ENCODE measurements at regions not wholly inside any gene's neighbourhood (a gene's known extent, or its start where the extent isn't known, plus 50 kb on each side); places are given as distances from the start of the nearest gene placed in this dataset.

DNA sequence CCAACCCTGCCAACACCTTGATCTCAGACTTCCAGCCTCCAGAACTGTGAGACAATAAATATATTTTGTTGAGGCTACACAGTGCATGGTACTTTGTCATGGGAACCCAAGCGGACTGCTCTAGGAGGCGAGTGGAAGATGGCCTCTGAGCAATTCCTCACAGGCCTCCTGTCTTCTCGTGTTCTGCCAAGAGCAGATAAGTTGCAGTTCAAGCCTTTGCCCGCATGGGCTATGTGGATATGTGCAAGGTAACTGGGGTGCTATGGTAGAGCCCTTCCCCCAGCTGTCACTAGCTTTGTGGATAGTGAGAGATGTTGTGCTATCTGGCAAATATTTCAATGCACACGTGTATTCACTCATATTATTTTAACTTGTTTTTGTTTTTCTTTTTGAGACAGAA is 156.0 kb upstream of the BCOR start:
- DNase-seq (ENCODE audit: low spot score in 2 of 2) = no peak
- TF ChIP-seq CTCF (IDR thresholded peaks at IDR 0.05) (no peak), EP300 (IDR thresholded peaks at IDR 0.05) (no peak), POLR2A (IDR thresholded peaks at IDR 0.05) (no peak), POLR2AphosphoS5 (IDR thresholded peaks at IDR 0.05) (no peak)
- WGBS = 87% methylated on average over 5 of the region's 5 CpGs

DNA sequence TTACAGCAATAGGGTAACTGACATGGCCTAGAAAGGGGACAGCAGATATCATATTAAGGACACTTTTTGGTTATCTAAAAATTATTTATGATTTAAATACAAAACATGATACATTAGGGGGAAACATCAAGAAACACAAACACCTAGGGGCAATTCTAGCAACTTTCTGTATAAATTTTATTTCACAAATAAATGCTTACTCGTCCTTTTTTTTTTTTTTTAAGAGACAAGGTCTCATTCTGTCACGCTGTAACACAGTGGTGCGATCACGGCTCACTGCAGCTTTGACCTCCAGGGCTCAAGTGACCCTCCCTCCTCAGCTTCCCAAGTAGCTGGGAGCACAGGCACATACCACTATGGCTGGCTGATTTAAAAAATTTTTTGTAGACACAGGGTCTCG is 151.8 kb upstream of the BCOR start:
- Histone ChIP-seq H3K27me3 (no peaks in the 10 kb centered on the region), H3K36me3 (no peaks in the 10 kb centered on the region), H3K27ac (no peak overlapping the region), H3K4me1 (no peaks in the 10 kb centered on the region), H3K9me3 (no peaks in the 10 kb centered on the region), H3K4me3 (no peak overlapping the region)
- 77% methylated on average over 5 of the region's 5 CpGs for WGBS
- DNase-seq (ENCODE audit: low spot score in 2 of 2) = no peak
- TF ChIP-seq POLR2AphosphoS5 (IDR thresholded peaks at IDR 0.05) (no peak), POLR2A (IDR thresholded peaks at IDR 0.05) (no peak), CTCF (IDR thresholded peaks at IDR 0.05) (no peak), EP300 (IDR thresholded peaks at IDR 0.05) (no peak)

More for the DNA sequence above, 156.0 kb upstream of the BCOR start:
- no peaks in the 10 kb centered on the region for H3K9me3 ChIP-seq
- no peaks in the 10 kb centered on the region for H3K27me3 ChIP-seq
- H3K4me3 ChIP-seq = no peak overlapping the region
- H3K4me1 ChIP-seq = no peaks in the 10 kb centered on the region
- no peak overlapping the region for H3K27ac ChIP-seq
- no peaks in the 10 kb centered on the region for H3K36me3 ChIP-seq

- WGBS = 51% methylated on average over 9 of the region's 9 CpGs
- Histone ChIP-seq H3K4me1 (no peaks in the 10 kb centered on the region), H3K9me3 (no peaks in the 10 kb centered on the region), H3K4me3 (no peak overlapping the region), H3K36me3 (no peaks in the 10 kb centered on the region), H3K27me3 (no peaks in the 10 kb centered on the region), H3K27ac (no peak overlapping the region)
- TF ChIP-seq EP300 (IDR thresholded peaks at IDR 0.05) (no peak), CTCF (IDR thresholded peaks at IDR 0.05) (no peak), POLR2A (IDR thresholded peaks at IDR 0.05) (no peak), POLR2AphosphoS5 (IDR thresholded peaks at IDR 0.05) (no peak)
- DNase-seq (ENCODE audit: low spot score in 2 of 2) = no peak
Observed at GRCh38 chrX:40248822-40249221, 151.1 kb upstream of the BCOR start.

- Histone ChIP-seq H3K4me1 (no peaks in the 10 kb centered on the region), H3K9me3 (no peaks in the 10 kb centered on the region), H3K27me3 (no peaks in the 10 kb centered on the region), H3K36me3 (no peaks in the 10 kb centered on the region), H3K27ac (no peak overlapping the region), H3K4me3 (no peak overlapping the region)
- TF ChIP-seq POLR2AphosphoS5 (IDR thresholded peaks at IDR 0.05) (no peak), CTCF (IDR thresholded peaks at IDR 0.05) (no peak), EP300 (IDR thresholded peaks at IDR 0.05) (no peak), POLR2A (IDR thresholded peaks at IDR 0.05) (no peak)
- DNase-seq (ENCODE audit: low spot score in 2 of 2) = no peak
- 73% methylated on average over 13 of the region's 13 CpGs for WGBS
Observed at GRCh38 chrX:40247848-40248622, 150.3 kb upstream of the BCOR start.

DNA sequence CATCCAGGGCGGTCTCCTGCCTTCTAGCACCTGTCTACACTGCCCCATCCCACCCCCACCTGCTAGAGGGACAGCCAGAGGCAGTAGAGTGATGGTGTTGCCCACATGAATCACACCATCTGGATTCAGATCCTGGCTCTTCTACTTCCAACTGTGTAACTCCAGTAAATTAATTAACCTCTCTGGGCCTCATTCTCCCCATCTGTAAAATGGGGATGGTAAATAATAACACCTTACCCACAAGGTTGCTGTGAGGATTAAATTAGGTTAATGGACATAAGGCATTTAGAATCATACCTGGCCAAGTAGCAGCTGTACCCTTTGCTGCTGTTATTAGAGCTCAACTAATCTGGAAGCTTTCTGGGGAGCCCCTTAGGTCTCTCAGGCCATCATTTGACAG is 149.6 kb upstream of the BCOR start:
- H3K4me3 ChIP-seq = no peak overlapping the region
- no peaks in the 10 kb centered on the region for H3K9me3 ChIP-seq
- H3K4me1 ChIP-seq = no peaks in the 10 kb centered on the region
- DNase-seq (ENCODE audit: low spot score in 2 of 2) = no peak
- no peaks in the 10 kb centered on the region for H3K36me3 ChIP-seq
- no peak for TF ChIP-seq POLR2AphosphoS5 (IDR thresholded peaks at IDR 0.05)
- no peak for TF ChIP-seq CTCF (IDR thresholded peaks at IDR 0.05)
- TF ChIP-seq POLR2A (IDR thresholded peaks at IDR 0.05) = no peak
- no peak for TF ChIP-seq EP300 (IDR thresholded peaks at IDR 0.05)
- H3K27ac ChIP-seq = no peak overlapping the region
- WGBS = 50% methylated on average over 1 of the region's 1 CpG
- H3K27me3 ChIP-seq = no peaks in the 10 kb centered on the region

Measured in suprapubic skin (tissue), 4 donors.